Hypothalamus (tissue), 51 donors: ENCODE measurements at regions not wholly inside any gene's neighbourhood (a gene's known extent, or its start where the extent isn't known, plus 50 kb on each side); places are given as distances from the start of the nearest gene placed in this dataset.
"Not testable (repeated sequence)": the region's sequence is repeated elsewhere in the genome, so short reads cannot be mapped to it uniquely, and the experiment has no call there.

Experiments used
- DNase-seq, 51 donors: peaks; one replicate each; lab custom pipeline; 2025; lab: John Stamatoyannopoulos, UW

- DNase-seq, result no peak
Observed at GRCh38 chr12:102669056-102669455, 188.7 kb upstream of the IGF1 start.

GRCh38 chr12:102666176-102666575 lies 185.8 kb upstream of the IGF1 start:
- not testable (repeated sequence) for DNase-seq

- no peak for DNase-seq
Observed at GRCh38 chr12:102659200-102659911, 179.0 kb upstream of the IGF1 start.

GRCh38 chr12:102653406-102653805 lies 173.0 kb upstream of the IGF1 start:
- DNase-seq, result no peak

- DNase-seq, result no peak
Observed at GRCh38 chr12:102652645-102653313, 172.4 kb upstream of the IGF1 start.

GRCh38 chr12:102645968-102646367 lies 165.6 kb upstream of the IGF1 start:
- no peak for DNase-seq

GRCh38 chr12:102643879-102644575 lies 163.7 kb upstream of the IGF1 start:
- DNase-seq, result no peak

- no peak for DNase-seq
Observed at GRCh38 chr12:102642199-102642598, 161.8 kb upstream of the IGF1 start.

- not testable (repeated sequence) for DNase-seq
Observed at GRCh38 chr12:102640658-102641057, 160.3 kb upstream of the IGF1 start.

- no peak for DNase-seq
Observed at GRCh38 chr12:102638777-102639176, 158.4 kb upstream of the IGF1 start.

GRCh38 chr12:102633981-102634605 lies 153.7 kb upstream of the IGF1 start:
- DNase-seq, result no peak

- no peak for DNase-seq
Observed at GRCh38 chr12:102631274-102631673, 150.9 kb upstream of the IGF1 start.

- no peak for DNase-seq
Observed at GRCh38 chr12:102629262-102629888, 149.0 kb upstream of the IGF1 start.

GRCh38 chr12:102625819-102626218 lies 145.5 kb upstream of the IGF1 start:
- DNase-seq, result no peak

GRCh38 chr12:102622618-102623017 lies 142.3 kb upstream of the IGF1 start:
- DNase-seq, result no peak

- no peak for DNase-seq
Observed at GRCh38 chr12:102618197-102618877, 138.0 kb upstream of the IGF1 start.

GRCh38 chr12:102616692-102617091 lies 136.3 kb upstream of the IGF1 start:
- DNase-seq, result no peak

- no peak for DNase-seq
Observed at GRCh38 chr12:102611995-102612394, 131.6 kb upstream of the IGF1 start.

GRCh38 chr12:102609996-102610395 lies 129.6 kb upstream of the IGF1 start:
- DNase-seq, result no peak

GRCh38 chr12:102603021-102603420 lies 122.7 kb upstream of the IGF1 start:
- DNase-seq, result no peak
